Suppressor macrophage treated with lipopolysaccharide for 1 hour (primary cell): ENCODE measurements at regions not wholly inside any gene's neighbourhood (a gene's known extent, or its start where the extent isn't known, plus 50 kb on each side); places are given as distances from the start of the nearest gene placed in this dataset.
A peak's percentile ranks its signal among the peaks of the same experiment; 100 is the strongest.

Source experiments
- DNase-seq, 3 donors: peaks; one replicate each; pipeline ENCODE4 v3.0.0-alpha.2; 2020 to 2022

DNA sequence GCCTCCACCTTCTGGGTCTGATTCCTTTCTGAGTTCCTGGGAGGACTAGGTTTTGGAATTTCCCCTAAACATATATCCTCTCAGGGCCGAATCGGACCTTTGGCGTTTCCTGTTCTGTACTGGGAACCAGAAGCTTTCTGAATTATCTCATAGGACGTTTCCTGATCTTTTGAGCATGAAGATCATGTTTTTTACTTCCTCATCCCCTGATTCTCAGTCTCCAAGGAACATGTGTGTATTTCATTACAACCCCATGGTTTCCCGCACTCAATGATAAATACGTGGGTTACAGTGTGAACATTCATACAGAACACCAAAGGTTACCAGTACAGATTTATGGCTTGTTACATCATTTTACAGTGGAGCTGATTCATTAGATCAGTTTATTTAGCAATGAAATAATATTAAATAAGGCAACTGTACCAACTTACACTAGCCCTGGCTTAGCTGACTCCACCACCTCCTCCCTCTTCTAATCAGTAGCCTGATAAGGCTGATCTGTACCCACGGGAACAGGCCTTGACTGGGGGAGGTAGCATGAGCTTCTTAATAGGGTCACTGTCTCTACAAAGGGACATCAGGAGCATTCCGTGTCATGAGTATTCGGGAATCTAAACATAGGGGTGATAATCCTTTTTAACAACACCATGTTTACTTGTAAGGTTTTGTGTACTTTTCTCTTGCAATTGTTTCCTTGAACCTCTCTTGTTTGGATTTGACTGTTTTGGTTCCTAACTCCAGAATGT lies 57.8 kb upstream of the ERRFI1 start:
- DNase-seq = peak; percentile 79 to 93 (median 83)

DNA sequence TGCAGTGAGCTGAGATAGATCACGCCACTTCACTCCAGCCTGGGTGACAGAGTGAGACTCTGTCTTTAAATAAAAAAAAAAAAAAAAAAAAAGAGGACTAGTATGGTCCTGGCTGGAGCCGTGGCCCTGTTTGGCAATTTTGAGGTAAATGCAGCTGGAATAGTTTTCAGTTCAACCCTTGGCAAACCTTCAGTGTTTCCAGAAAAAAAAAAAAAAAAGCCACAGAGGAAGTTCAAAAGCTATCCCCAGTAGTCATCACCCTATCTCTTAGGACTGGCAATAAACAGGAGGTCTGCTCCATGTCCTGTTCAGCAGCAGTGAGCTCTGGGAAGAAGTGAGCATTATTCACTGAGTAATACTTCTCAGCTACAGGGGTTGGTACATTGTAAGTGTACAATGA lies 56.8 kb upstream of the ERRFI1 start:
- peak in 1 of 3 donors; percentile 35 for DNase-seq

DNA sequence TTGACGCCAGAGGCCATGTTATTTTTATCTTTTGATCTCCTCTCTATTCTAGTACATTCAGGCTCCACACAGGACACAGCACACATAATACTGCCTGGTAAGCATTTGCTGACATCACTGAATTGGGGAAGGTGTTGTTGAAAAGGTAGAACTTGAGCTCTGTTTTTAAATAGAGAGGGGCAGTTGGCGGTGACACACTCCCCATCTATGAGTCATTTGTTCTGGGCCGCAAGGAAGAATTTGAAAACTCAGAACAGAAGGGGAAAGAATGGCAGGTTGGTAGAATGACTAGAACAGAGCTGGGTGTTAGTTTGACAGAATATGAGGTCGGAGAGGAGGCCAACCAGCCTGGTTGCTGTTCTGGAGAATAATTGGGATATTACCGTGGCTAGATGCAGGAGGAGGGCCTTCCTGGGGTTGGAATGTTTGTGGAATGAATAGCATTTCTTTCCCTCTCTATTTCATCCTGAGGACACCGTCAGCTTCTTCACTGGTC lies 52.1 kb upstream of the ERRFI1 start:
- DNase-seq = no peak

DNA sequence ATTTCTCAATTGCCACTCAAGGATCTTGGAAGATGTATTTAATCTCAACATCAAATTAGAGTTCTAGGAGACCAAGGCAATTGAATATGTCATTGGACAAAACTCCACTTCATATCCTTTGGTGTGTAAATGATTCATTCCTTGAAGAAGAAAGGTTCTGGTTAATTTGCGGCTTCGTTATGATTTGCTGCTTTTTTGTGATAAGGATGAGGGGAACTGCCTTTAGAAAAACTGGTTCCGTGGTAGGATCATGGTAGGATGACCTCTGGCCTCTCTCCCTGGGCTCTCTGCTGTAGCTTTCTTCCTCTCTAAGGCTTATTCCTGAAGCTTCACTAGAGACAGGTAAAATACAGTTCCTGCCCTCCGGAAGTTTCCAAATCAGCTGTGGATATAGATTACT lies 51.5 kb upstream of the ERRFI1 start:
- no peak for DNase-seq

DNA sequence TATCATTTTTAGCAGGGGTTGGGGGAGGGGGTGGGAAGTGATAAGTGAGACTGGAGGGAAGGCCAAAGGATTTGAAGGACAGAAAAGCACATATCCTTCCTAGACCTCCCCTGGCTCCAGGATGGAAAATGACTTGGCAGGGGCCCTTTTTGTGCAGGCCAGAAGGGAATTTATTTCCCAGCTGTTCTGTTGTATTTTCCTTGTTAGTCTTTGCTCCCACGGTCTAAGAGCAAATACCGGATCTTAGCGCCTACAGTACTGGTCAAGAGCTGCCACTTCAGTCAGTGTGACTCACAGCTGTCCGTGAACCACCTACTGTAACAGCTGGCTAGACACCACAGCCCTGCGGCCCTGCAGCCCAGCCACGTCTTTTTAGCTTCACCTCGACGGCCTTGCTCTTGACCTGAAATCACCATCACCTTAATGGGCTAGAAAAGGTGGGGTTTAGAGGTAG lies 51.0 kb upstream of the ERRFI1 start:
- DNase-seq = peak in 2 of 3 donors; percentile 36 to 38

DNA sequence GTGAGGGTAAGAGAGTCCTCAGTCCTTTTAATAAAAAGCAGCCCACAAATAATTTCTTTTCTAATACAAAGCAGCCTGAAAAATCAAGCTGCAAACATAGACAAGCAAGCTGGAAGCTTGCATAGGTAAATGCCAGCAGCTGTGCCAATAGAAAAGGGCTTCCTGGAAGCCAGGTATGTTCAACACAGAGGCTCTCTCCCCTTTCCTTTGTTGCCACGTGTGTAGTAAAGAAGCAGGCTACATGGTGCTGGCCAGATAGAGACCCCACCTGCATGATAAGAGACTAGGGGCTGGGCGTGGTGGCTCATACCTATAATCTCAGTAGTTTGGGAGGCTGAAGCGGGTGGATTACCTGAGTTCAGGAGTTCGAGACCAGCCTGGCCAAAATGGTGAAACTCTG lies 50.1 kb upstream of the ERRFI1 start:
- no peak for DNase-seq
